GM12878 (cell line): ENCODE measurements at regions not wholly inside any gene's neighbourhood (a gene's known extent, or its start where the extent isn't known, plus 50 kb on each side); places are given as distances from the start of the nearest gene placed in this dataset.

Source experiments
- ATAC-seq: fragments of 200-7000 bp; cut with Tn5 transposase; 3 replicates; pipeline ENCODE4 v1.9.1; 2020; ENCODE audit warnings: mild to moderate bottlenecking, moderate library complexity
- BruUV-seq: library from RNA; stranded (reverse); fragments of 400-500 nt; replicated peaks from 2 replicates; lab custom pipeline; 2021; lab: Mats Ljungman, UMichigan
- CTCF ChIA-PET: fragments of 300-600 bp; sonication (Branson Sonifier 250); formaldehyde crosslinking; extraction: SDS; loops from one replicate; lab custom pipeline; 2021; ENCODE audit warnings: inconsistent platforms; lab: Yijun Ruan, JAX
- POLR2A ChIA-PET: fragments of 350-600 bp; formaldehyde crosslinking; extraction: SDS; loops from one replicate; lab custom pipeline; 2021; ENCODE audit warnings: inconsistent platforms; lab: Charles Lee
- RAD21 ChIA-PET: fragments of 300-600 bp; sonication (Branson Sonifier 250); formaldehyde crosslinking; loops from one replicate; lab custom pipeline; 2023; ENCODE audit warnings: antibody characterized with exemption; ENCODE audit not compliant: unreplicated experiment; lab: Charles Lee
- SMC1A ChIA-PET: fragments of 300-600 bp; sonication (Branson Sonifier 250); formaldehyde crosslinking; loops from one replicate; lab custom pipeline; 2023; ENCODE audit not compliant: unreplicated experiment, uncharacterized antibody; lab: Charles Lee
- DNase-seq: peaks from one replicate; pipeline ENCODE4 v3.0.0-alpha.2; 2011; ENCODE audit warnings: low read depth, low spot score
- FAIRE-seq: peaks from 3 replicates; lab custom pipeline; 2011; peaks lifted over from hg19 to GRCh38; lab: Jason Lieb, UNC
- H2AFZ ChIP-seq: 2 replicates; pipeline ENCODE4 v1.6.0; 2011; ENCODE audit warnings: low read depth, low read length, control low read depth; ENCODE audit not compliant: control insufficient read depth
- H3K27ac ChIP-seq: 2 replicates; pipeline ENCODE4 v1.5.1; 2011; ENCODE audit warnings: control low read depth; ENCODE audit not compliant: control insufficient read depth, insufficient read depth
- H3K27me3 ChIP-seq, 2 experiments: replicated peaks in 1 of 2; 2 replicates each; pipeline versions ENCODE4 v1.6.0 to v1.6.1; 2011; ENCODE audit warnings: low read length in 1 of 2; ENCODE audit not compliant: control insufficient read depth in 2 of 2, insufficient read depth in 2 of 2
- H3K36me3 ChIP-seq, 2 experiments: 2 replicates each; pipeline ENCODE4 v1.5.1; 2011; ENCODE audit warnings: low read length in 1 of 2; ENCODE audit not compliant: control insufficient read depth in 2 of 2, insufficient read depth in 2 of 2
- H3K4me1 ChIP-seq: 2 replicates; pipeline ENCODE4 v1.6.1; 2011; ENCODE audit warnings: mild to moderate bottlenecking, low read length, moderate library complexity, mixed read lengths; ENCODE audit not compliant: control insufficient read depth, insufficient read depth
- H3K4me2 ChIP-seq: 2 replicates; pipeline ENCODE4 v1.6.0; 2011; ENCODE audit warnings: control low read depth; ENCODE audit not compliant: control insufficient read depth, insufficient read depth
- H3K4me3 ChIP-seq: fragments of 200-600 bp; sonication (generic); 2 replicates; pipeline ENCODE4 v1.5.1; 2016
- H3K79me2 ChIP-seq: 2 replicates; pipeline ENCODE4 v1.6.0; 2011; ENCODE audit warnings: low read length; ENCODE audit not compliant: control insufficient read depth, insufficient read depth
- H3K9ac ChIP-seq: 2 replicates; pipeline ENCODE4 v1.8.0; 2011; ENCODE audit warnings: low read length, control low read depth, mixed read lengths; ENCODE audit not compliant: control insufficient read depth, insufficient read depth
- H3K9me3 ChIP-seq: replicated peaks from 3 replicates; pipeline ENCODE4 v1.5.1; 2011; ENCODE audit warnings: mild to moderate bottlenecking, low read length; ENCODE audit not compliant: control insufficient read depth, insufficient read depth
- H4K20me1 ChIP-seq: 2 replicates; pipeline ENCODE4 v1.6.0; 2011; ENCODE audit not compliant: control insufficient read depth, insufficient read depth
- HDAC6 ChIP-seq: fragments of 200-600 bp; sonication (generic); IDR thresholded peaks from one replicate; pipeline ENCODE4 v1.8.0; 2017; ENCODE audit warnings: antibody characterized with exemption; ENCODE audit not compliant: unreplicated experiment
- NRF1 ChIP-seq: conservative IDR thresholded peaks from 2 replicates; pipeline ENCODE4 v1.6.1; 2011; ENCODE audit warnings: mild to moderate bottlenecking, low read depth, low read length, improper control_type of control experiment
- PML ChIP-seq: IDR thresholded peaks from 2 replicates; pipeline ENCODE4 v1.6.1; 2012; ENCODE audit warnings: low read length, inconsistent platforms
- RAD51 ChIP-seq: fragments of 450-650 bp; IDR thresholded peaks from 2 replicates; pipeline ENCODE4 v1.6.1; 2016; ENCODE audit warnings: moderate library complexity, mild to moderate bottlenecking, inconsistent platforms
- RCOR1 ChIP-seq: conservative IDR thresholded peaks from 2 replicates; pipeline ENCODE4 v1.6.1; 2012; ENCODE audit warnings: low read depth, low read length, improper control_type of control experiment
- SIN3A ChIP-seq: IDR thresholded peaks from 2 replicates; pipeline ENCODE4 v1.6.1; 2012; ENCODE audit warnings: low read depth, low read length, improper control_type of control experiment
- SUZ12 ChIP-seq: fragments of 200-600 bp; sonication (generic); IDR thresholded peaks from one replicate; pipeline ENCODE4 v1.6.1; 2018; ENCODE audit warnings: antibody characterized with exemption, mild to moderate bottlenecking; ENCODE audit not compliant: unreplicated experiment
- ZZZ3 ChIP-seq: IDR thresholded peaks from 2 replicates; pipeline ENCODE4 v1.6.1; 2011; ENCODE audit warnings: low read depth; ENCODE audit not compliant: control insufficient read depth, insufficient read length
- WGBS: methylation state at CpG from one replicate; pipeline ENCODE4 v1.1.6; 2016; ENCODE audit warnings: low lambda C conversion rate; ENCODE audit not compliant: insufficient replicate concordance, insufficient coverage; ENCODE audit errors: missing lambda C conversion rate; 5-methylcytosine and 5-hydroxymethylcytosine counted together
- in situ Hi-C: fragments of 300-500 bp; cut with MboI; formaldehyde crosslinking; loops from 9 replicates; pipeline ENCODE4 v1.14.3; 2018; ENCODE audit warnings: mixed read lengths
- intact Hi-C: fragments of 100-400 bp; cut with micrococcal nuclease; formaldehyde crosslinking; loops from one replicate; pipeline ENCODE4 v1.14.2; 2022; ENCODE audit not compliant: unreplicated experiment
- TF ChIP-seq, protein P1 (sequence below): IDR thresholded peaks from 2 replicates; pipeline ENCODE4 v1.6.1; 2012; ENCODE audit warnings: low read depth, low read length, improper control_type of control experiment
- TF ChIP-seq, protein P2 (sequence below): fragments of 150-350 bp; IDR thresholded peaks from 2 replicates; pipeline ENCODE4 v1.6.1; 2014; ENCODE audit warnings: mild to moderate bottlenecking, low read depth, low read length

DNA sequence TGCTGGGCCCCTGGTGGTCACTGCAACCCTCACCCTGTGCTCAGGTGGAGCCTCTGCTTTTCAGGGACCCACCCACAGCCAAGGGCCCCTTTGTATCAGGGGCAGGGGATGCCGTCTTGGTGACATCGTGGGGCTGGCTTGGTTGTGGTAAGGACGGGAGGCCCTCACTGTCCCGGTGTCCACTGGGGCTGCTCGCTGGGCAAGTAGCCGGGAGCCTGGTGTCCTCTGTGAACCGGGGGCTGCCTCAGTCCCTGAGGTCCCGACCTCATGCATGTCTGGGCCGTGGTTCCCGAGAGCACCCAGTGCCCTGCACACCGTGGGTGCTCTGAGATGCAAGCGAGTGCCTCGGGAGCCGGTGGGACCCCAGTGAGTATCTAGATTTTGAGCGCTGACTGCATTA, 56.0 kb upstream of the TTC34 start (continued):
- TF ChIP-seq, protein P1, sequence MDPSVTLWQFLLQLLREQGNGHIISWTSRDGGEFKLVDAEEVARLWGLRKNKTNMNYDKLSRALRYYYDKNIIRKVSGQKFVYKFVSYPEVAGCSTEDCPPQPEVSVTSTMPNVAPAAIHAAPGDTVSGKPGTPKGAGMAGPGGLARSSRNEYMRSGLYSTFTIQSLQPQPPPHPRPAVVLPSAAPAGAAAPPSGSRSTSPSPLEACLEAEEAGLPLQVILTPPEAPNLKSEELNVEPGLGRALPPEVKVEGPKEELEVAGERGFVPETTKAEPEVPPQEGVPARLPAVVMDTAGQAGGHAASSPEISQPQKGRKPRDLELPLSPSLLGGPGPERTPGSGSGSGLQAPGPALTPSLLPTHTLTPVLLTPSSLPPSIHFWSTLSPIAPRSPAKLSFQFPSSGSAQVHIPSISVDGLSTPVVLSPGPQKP = no peak
- TF ChIP-seq RCOR1 (no peak), RAD51 (no peak), HDAC6 (no peak), ZZZ3 (no peak), NRF1 (no peak)
- TF ChIP-seq, protein P2, sequence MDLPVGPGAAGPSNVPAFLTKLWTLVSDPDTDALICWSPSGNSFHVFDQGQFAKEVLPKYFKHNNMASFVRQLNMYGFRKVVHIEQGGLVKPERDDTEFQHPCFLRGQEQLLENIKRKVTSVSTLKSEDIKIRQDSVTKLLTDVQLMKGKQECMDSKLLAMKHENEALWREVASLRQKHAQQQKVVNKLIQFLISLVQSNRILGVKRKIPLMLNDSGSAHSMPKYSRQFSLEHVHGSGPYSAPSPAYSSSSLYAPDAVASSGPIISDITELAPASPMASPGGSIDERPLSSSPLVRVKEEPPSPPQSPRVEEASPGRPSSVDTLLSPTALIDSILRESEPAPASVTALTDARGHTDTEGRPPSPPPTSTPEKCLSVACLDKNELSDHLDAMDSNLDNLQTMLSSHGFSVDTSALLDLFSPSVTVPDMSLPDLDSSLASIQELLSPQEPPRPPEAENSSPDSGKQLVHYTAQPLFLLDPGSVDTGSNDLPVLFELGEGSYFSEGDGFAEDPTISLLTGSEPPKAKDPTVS = no peak

DNA sequence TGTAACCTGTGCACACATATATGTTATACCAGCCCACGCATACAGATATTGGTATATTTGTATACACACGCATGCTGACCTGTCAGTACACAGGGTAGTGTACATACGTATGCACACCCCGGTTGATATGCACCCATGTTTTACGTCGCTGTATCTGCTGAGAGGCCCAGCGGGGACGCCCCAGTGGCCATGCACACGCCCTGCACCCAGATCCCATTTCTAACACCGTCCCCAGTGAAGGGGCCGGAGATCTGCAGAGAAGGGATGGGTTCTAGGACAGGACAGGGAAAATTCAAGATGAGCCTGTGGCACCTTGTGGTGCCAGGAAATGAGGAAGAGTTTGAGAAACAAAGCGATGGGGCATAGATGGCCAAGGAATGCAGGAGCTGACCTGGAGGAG, 57.2 kb upstream of the TTC34 start:
- BruUV-seq = no TSS peak
- no peaks in the 10 kb centered on the region for H4K20me1 ChIP-seq
- no peak for FAIRE-seq

More for the DNA sequence above, 57.2 kb upstream of the TTC34 start:
- H3K27ac ChIP-seq = no peak overlapping the region
- DNase-seq (no peak), ATAC-seq (no peak)
- H3K79me2 ChIP-seq = no peaks in the 10 kb centered on the region
- intact Hi-C loops (no loop called here), in situ Hi-C loops (no loop called here)
- SMC1A ChIA-PET = no interaction called here
- H3K27me3 ChIP-seq = no peaks in the 10 kb centered on the region
- RAD21 ChIA-PET = no interaction called here
- H3K36me3 ChIP-seq = no peaks in the 10 kb centered on the region
- TF ChIP-seq SIN3A (no peak), PML (no peak), SUZ12 (no peak)
- no peaks in the 10 kb centered on the region for H3K4me1 ChIP-seq
- POLR2A ChIA-PET = no interaction called here
- CTCF ChIA-PET = no interaction called here
- no peak overlapping the region for H3K9ac ChIP-seq
- H3K4me2 ChIP-seq = no peak overlapping the region
- no peaks in the 10 kb centered on the region; the same call in 2 of the 3 replicates for H3K9me3 ChIP-seq
- H2AFZ ChIP-seq = no peak overlapping the region
- 74% methylated on average over 12 of the region's 12 CpGs for WGBS
- H3K4me3 ChIP-seq = no peak overlapping the region
